ENCODE measurements at regions not wholly inside any gene's neighbourhood (a gene's known extent, or its start where the extent isn't known, plus 50 kb on each side); places are given as distances from the start of the nearest gene placed in this dataset.

DNA sequence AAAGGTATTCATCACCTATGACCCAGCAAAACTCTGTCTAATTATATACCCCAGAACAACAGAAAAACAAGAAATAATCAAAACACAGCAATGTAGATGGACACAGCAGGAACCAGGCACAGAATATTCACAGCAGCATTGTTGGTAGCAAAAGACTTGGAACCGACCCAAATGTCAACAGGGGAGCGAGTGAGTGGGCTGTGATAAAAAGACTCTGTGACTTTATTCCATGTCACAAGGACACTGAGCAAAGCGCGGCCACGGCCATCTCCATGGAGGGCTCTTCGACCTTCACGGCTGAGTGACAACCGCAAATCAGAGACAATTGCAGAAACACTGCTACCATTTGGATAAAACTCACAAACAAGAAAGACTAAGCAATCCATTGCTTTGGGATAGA lies 1373.1 kb downstream of the TBC1D22A start:
- TF ChIP-seq, protein P1, sequence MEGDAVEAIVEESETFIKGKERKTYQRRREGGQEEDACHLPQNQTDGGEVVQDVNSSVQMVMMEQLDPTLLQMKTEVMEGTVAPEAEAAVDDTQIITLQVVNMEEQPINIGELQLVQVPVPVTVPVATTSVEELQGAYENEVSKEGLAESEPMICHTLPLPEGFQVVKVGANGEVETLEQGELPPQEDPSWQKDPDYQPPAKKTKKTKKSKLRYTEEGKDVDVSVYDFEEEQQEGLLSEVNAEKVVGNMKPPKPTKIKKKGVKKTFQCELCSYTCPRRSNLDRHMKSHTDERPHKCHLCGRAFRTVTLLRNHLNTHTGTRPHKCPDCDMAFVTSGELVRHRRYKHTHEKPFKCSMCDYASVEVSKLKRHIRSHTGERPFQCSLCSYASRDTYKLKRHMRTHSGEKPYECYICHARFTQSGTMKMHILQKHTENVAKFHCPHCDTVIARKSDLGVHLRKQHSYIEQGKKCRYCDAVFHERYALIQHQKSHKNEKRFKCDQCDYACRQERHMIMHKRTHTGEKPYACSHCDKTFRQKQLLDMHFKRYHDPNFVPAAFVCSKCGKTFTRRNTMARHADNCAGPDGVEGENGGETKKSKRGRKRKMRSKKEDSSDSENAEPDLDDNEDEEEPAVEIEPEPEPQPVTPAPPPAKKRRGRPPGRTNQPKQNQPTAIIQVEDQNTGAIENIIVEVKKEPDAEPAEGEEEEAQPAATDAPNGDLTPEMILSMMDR (IDR thresholded peaks at IDR 0.05; ENCODE audit: low read depth, low read length) = no peak
- DNase-seq (ENCODE audit: extremely low read depth, low read depth) = no peak

DNA sequence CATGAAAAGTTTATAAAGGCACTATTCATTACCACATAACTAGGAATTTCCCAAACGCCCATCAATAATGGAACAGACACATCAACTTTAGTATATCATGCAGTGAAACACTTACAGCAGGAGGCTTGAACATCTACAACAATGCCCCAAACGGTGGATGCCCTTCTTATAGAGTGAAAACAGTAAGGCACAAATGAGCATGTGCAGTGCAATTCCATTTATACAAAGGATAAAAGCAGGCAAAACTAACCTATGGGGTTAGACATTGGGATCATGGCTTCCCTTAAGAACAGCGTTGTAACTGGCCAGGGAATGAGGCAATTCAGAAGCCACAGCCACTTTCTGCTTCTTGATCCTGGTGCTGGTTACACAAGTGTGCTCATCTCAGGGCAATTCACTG lies 1363.0 kb downstream of the TBC1D22A start:
- TF ChIP-seq, protein P1 (IDR thresholded peaks at IDR 0.05; ENCODE audit: low read depth, low read length) = no peak
- no peak for DNase-seq (ENCODE audit: extremely low read depth, low read depth)

DNA sequence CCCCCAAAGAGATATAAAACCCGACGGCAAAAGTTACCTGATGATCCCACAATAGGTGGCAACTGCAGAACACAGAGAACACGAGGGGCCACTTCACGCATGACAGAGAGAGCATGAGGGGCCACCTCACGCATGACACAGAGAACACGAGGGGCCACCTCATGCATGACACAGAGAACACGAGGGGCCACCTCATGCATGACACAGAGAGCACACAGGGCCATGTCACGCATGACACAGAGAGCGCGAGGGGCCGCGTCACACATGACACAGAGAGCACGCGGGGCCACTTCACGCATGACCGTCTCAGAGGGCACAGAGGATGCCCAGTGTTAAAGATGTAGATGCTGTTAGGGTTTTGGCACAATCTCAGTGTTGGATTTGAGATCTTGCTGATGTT lies 1359.5 kb downstream of the TBC1D22A start:
- TF ChIP-seq, protein P1 (IDR thresholded peaks at IDR 0.05; ENCODE audit: low read depth, low read length) = no peak
- DNase-seq (ENCODE audit: extremely low read depth, low read depth) = no peak

DNA sequence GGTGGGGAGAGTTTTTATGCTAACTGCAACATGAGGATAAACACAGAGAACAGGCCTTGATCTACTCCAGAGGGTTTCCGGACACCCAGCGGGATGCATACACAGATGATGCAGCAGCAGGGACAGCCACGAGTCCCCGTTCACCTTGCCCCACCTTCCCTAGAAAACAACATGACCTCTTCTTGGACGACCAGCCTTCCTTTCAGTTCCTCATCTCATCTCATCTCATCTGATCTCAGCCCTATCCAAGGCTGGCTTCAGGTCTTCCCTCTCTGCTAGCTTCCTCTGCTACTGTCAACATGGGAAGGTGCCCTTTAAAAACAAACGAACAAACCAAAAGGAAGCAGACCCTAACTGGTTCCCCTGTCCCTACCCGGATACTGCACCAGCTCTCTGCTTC lies 1356.2 kb downstream of the TBC1D22A start:
- TF ChIP-seq, protein P1 (IDR thresholded peaks at IDR 0.05; ENCODE audit: low read depth, low read length) = no peak
- no peak for DNase-seq (ENCODE audit: extremely low read depth, low read depth)

DNA sequence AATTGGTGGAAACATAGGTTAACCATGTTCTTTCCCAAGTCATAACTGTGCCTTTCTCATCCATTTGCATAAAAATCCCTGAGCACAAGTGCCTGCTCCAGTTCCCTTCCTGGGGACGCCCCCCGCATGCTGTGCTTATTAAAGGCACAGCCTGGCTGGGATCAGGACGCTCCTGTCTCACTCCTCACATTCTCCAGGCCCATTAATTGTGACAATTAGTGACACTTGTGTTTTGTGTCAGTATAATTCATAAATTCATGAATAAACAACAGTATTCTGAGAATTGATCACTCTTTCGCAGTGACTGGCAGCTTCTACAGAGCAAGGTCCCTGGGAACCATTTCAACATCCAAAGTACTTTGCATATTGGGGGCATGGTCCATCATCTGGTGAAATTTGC lies 1354.4 kb downstream of the TBC1D22A start:
- no peak for DNase-seq (ENCODE audit: extremely low read depth, low read depth)
- TF ChIP-seq, protein P1 (IDR thresholded peaks at IDR 0.05; ENCODE audit: low read depth, low read length) = no peak

DNA sequence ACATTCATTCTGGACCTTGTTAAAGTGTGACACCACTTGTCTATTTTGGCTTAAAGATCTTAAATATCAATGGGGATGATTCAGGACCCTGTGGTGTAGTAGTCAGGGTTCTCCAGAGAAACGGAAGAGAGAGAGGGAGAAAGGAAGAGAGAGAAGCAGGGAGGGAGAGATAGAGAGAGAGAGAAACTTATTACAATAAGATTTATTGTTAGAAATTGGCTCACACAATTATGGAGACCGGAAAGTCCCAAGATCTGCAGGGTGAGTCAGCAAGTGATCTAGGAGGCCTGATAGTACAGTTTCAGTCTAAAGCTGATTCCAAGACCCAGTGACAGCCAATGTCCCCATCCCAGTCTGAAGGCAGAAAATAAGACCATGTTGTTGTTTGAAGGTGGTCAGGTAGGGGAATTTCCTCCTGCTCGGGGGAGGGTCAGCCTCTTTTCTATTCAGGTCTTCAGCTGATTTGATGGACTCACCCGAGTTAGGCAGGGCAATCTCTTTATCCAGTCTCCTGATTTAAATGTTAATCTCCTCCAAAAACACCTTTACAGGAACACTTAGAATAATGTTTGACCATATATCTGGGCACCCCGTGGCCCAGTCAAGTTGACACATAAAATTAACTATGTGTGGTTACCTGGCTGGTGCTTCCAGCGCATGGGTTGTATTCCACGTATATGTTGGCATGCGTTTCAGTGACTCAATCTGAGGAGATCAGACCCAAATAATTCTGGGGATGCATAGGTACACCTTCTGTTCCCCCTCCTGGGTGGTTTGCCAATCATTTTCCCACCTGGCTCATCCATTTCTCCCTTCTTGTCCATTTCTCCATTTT lies 1350.5 kb downstream of the TBC1D22A start:
- TF ChIP-seq, protein P1 (IDR thresholded peaks at IDR 0.05; ENCODE audit: low read depth, low read length) = no peak

DNA sequence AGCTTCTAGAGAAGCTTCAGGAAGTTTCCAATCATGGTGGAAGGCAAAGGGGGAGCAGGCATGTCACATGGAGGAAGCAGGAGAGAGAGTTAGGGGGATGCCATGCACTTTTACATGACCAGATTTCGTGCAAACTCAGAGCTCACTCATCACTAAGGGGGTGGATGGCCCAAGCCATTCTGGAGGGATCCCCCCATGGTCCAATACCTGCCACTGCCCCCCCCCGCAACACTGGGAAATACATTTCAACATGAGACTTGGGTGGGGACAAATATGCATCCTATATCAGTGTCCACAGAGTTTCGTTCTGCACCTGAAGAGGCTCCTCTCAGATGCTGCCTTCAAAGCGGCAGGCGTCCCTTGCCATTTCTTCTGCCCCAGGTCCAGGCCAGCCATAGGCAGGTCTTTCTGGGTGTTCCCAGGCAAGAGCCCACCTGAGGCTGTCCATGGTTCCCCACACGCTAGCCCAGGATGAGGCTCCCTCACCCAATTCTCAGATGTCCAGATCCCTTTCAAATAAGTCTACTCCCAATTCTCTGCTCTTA lies 1344.3 kb downstream of the TBC1D22A start:
- TF ChIP-seq, protein P1 (IDR thresholded peaks at IDR 0.05; ENCODE audit: low read depth, low read length) = no peak
- DNase-seq (ENCODE audit: extremely low read depth, low read depth) = no peak

More for the DNA sequence above, 1350.5 kb downstream of the TBC1D22A start:
- no peak for DNase-seq (ENCODE audit: extremely low read depth, low read depth)
